HFFc6 (cell line): ENCODE measurements at regions not wholly inside any gene's neighbourhood (a gene's known extent, or its start where the extent isn't known, plus 50 kb on each side); places are given as distances from the start of the nearest gene placed in this dataset.

ENCODE experiments used
- DNase-seq: peaks from one replicate; pipeline ENCODE4 v3.0.0-alpha.2; 2018
- H3K27ac Mint-ChIP-seq: 2 replicates; pipeline ENCODE4 v1.8.0; 2020; ENCODE audit warnings: mild to moderate bottlenecking, mixed read lengths
- H3K27me3 Mint-ChIP-seq: 2 replicates; pipeline ENCODE4 v1.8.0; 2021; ENCODE audit warnings: mild to moderate bottlenecking, moderate library complexity, mixed read lengths; ENCODE audit not compliant: insufficient read depth
- H3K36me3 Mint-ChIP-seq: 2 replicates; pipeline ENCODE4 v1.8.0; 2021; ENCODE audit warnings: low read depth, mixed read lengths
- H3K4me1 Mint-ChIP-seq: 2 replicates; pipeline ENCODE4 v1.8.0; 2020; ENCODE audit warnings: low read depth, mixed read lengths
- H3K4me3 Mint-ChIP-seq: 2 replicates; pipeline ENCODE4 v1.8.0; 2020; ENCODE audit warnings: mild to moderate bottlenecking, moderate library complexity, mixed read lengths
- H3K9me3 Mint-ChIP-seq: 2 replicates; pipeline ENCODE4 v1.8.0; 2020; ENCODE audit warnings: mild to moderate bottlenecking, mixed read lengths
- CTCF ChIP-seq: fragments of 200-600 bp; sonication (generic); IDR thresholded peaks from 2 replicates; pipeline ENCODE4 v1.5.0; 2021; ENCODE audit warnings: antibody characterized with exemption, mild to moderate bottlenecking

- H3K9me3 Mint-ChIP-seq: no peaks in the 10 kb centered on the region
- TF ChIP-seq CTCF: no peak
- H3K4me1 Mint-ChIP-seq: peaks cover 11% of the 10 kb centered on the region
- no peak overlapping the region for H3K4me3 Mint-ChIP-seq
- no peak overlapping the region for H3K27ac Mint-ChIP-seq
- H3K36me3 Mint-ChIP-seq: no peaks in the 10 kb centered on the region
- DNase-seq: peak; percentile 9
- H3K27me3 Mint-ChIP-seq: peaks cover 15% of the 10 kb centered on the region
Measured at GRCh38 chrX:40470830-40471429, 109.8 kb upstream of the ATP6AP2 start.

- no peaks in the 10 kb centered on the region for H3K36me3 Mint-ChIP-seq
- peaks cover 22% of the 10 kb centered on the region for H3K27me3 Mint-ChIP-seq
- no peak overlapping the region for H3K27ac Mint-ChIP-seq
- no peaks in the 10 kb centered on the region for H3K9me3 Mint-ChIP-seq
- no peak for TF ChIP-seq CTCF
- no peak overlapping the region for H3K4me3 Mint-ChIP-seq
- DNase-seq: no peak
- peaks cover 11% of the 10 kb centered on the region for H3K4me1 Mint-ChIP-seq
Measured at GRCh38 chrX:40469316-40469715, 111.5 kb upstream of the ATP6AP2 start.

GRCh38 chrX:40468033-40468846 is 112.5 kb upstream of the ATP6AP2 start:
- peak; percentile 18 for DNase-seq
- TF ChIP-seq CTCF: peak; percentile 13; the same call in 1 of the 2 replicates

GRCh38 chrX:40467454-40467853 is 113.3 kb upstream of the ATP6AP2 start:
- peaks cover 29% of the 10 kb centered on the region for H3K27me3 Mint-ChIP-seq
- peaks cover 8% of the 10 kb centered on the region for H3K4me1 Mint-ChIP-seq
- no peak overlapping the region for H3K27ac Mint-ChIP-seq
- no peaks in the 10 kb centered on the region for H3K36me3 Mint-ChIP-seq
- no peaks in the 10 kb centered on the region for H3K9me3 Mint-ChIP-seq
- no peak for TF ChIP-seq CTCF
- peak overlapping the region; percentile 59; the same call in 1 of the 2 replicates for H3K4me3 Mint-ChIP-seq
- DNase-seq: no peak

More at GRCh38 chrX:40468033-40468846, 112.5 kb upstream of the ATP6AP2 start:
- H3K27me3 Mint-ChIP-seq: peaks cover 25% of the 10 kb centered on the region
- no peak overlapping the region for H3K27ac Mint-ChIP-seq
- H3K4me3 Mint-ChIP-seq: peak overlapping the region; percentile 59; the same call in 1 of the 2 replicates
- H3K36me3 Mint-ChIP-seq: no peaks in the 10 kb centered on the region
- H3K4me1 Mint-ChIP-seq: peaks cover 11% of the 10 kb centered on the region
- no peaks in the 10 kb centered on the region for H3K9me3 Mint-ChIP-seq

GRCh38 chrX:40465735-40466551 is 114.8 kb upstream of the ATP6AP2 start:
- no peak overlapping the region for H3K4me3 Mint-ChIP-seq
- no peaks in the 10 kb centered on the region for H3K36me3 Mint-ChIP-seq
- no peaks in the 10 kb centered on the region for H3K4me1 Mint-ChIP-seq
- H3K9me3 Mint-ChIP-seq: no peaks in the 10 kb centered on the region
- H3K27ac Mint-ChIP-seq: no peak overlapping the region
- peaks cover 27% of the 10 kb centered on the region for H3K27me3 Mint-ChIP-seq
- no peak for DNase-seq
- TF ChIP-seq CTCF: no peak
